Vagina (tissue), 2 donors: ENCODE measurements at regions not wholly inside any gene's neighbourhood (a gene's known extent, or its start where the extent isn't known, plus 50 kb on each side); places are given as distances from the start of the nearest gene placed in this dataset.

Experiments
- CTCF ChIP-seq, 3 experiments: fragments of 450-650 bp in 2 of 3; fragments of 200-600 bp in 1 of 3; sonication (generic) in 1 of 3; IDR thresholded peaks; one replicate each; pipeline ENCODE4 v1.5.1; 2017 to 2019; ENCODE audit warnings: antibody characterized with exemption in 3 of 3, mild to moderate bottlenecking in 2 of 3, moderate library complexity in 2 of 3
- POLR2A ChIP-seq, 2 donors: fragments of 450-650 bp; IDR thresholded peaks; one replicate each; pipeline ENCODE4 v1.6.1; 2017; ENCODE audit warnings: antibody characterized with exemption in 2 of 2, mild to moderate bottlenecking in 2 of 2, moderate library complexity in 2 of 2

GRCh38 chr2:180523621-180524340, 456.6 kb upstream of the UBE2E3 start:
- TF ChIP-seq POLR2A (IDR thresholded peaks at IDR 0.05) (no peak), CTCF (IDR thresholded peaks at IDR 0.05) (no peak)
